Stimulated activated naive CD8-positive, alpha-beta T cell treated with anti-CD3 and anti-CD28 coated beads, Interleukin-15, Interleukin-2, amounts not matched to agents 100 ng/mL and 50 ng/mL, for 24 hours (primary cell): ENCODE measurements at regions not wholly inside any gene's neighbourhood (a gene's known extent, or its start where the extent isn't known, plus 50 kb on each side); places are given as distances from the start of the nearest gene placed in this dataset.

Experiments
- H3K27ac Mint-ChIP-seq: one replicate; pipeline ENCODE4 v1.8.0; 2021; ENCODE audit warnings: mild to moderate bottlenecking, mixed read lengths
- H3K27me3 Mint-ChIP-seq: one replicate; pipeline ENCODE4 v1.8.0; 2021; ENCODE audit warnings: mixed read lengths
- H3K36me3 Mint-ChIP-seq: one replicate; pipeline ENCODE4 v1.8.0; 2021; ENCODE audit warnings: low read depth, mixed read lengths
- H3K4me1 Mint-ChIP-seq: one replicate; pipeline ENCODE4 v1.8.0; 2021; ENCODE audit warnings: low read depth, mixed read lengths
- H3K4me3 Mint-ChIP-seq: one replicate; pipeline ENCODE4 v1.8.0; 2021; ENCODE audit warnings: mild to moderate bottlenecking, mixed read lengths
- H3K9me3 Mint-ChIP-seq: one replicate; pipeline ENCODE4 v1.8.0; 2021; ENCODE audit warnings: mixed read lengths

- H3K9me3 Mint-ChIP-seq = peaks cover 12% of the 10 kb centered on the region
- no peak overlapping the region for H3K4me3 Mint-ChIP-seq
- peaks cover 14% of the 10 kb centered on the region for H3K36me3 Mint-ChIP-seq
- H3K4me1 Mint-ChIP-seq = no peaks in the 10 kb centered on the region
- no peaks in the 10 kb centered on the region for H3K27me3 Mint-ChIP-seq
- no peak overlapping the region for H3K27ac Mint-ChIP-seq
Observed at GRCh38 chr1:222921945-222922344, 107.1 kb downstream of the DISP1 start.

GRCh38 chr1:222923506-222923905, 108.7 kb downstream of the DISP1 start:
- no peak overlapping the region for H3K27ac Mint-ChIP-seq
- peaks cover under 1% of the 10 kb centered on the region for H3K9me3 Mint-ChIP-seq
- no peaks in the 10 kb centered on the region for H3K27me3 Mint-ChIP-seq
- H3K36me3 Mint-ChIP-seq = peaks cover 2% of the 10 kb centered on the region
- no peak overlapping the region for H3K4me3 Mint-ChIP-seq
- H3K4me1 Mint-ChIP-seq = no peaks in the 10 kb centered on the region

GRCh38 chr1:222924136-222924706, 109.4 kb downstream of the DISP1 start:
- Mint-ChIP-seq H3K9me3 (no peaks in the 10 kb centered on the region), H3K4me1 (no peaks in the 10 kb centered on the region), H3K36me3 (no peaks in the 10 kb centered on the region), H3K27me3 (no peaks in the 10 kb centered on the region), H3K27ac (no peak overlapping the region), H3K4me3 (no peak overlapping the region)

GRCh38 chr1:222926566-222926965, 111.7 kb downstream of the DISP1 start:
- H3K27me3 Mint-ChIP-seq = no peaks in the 10 kb centered on the region
- no peak overlapping the region for H3K4me3 Mint-ChIP-seq
- H3K27ac Mint-ChIP-seq = no peak overlapping the region
- H3K36me3 Mint-ChIP-seq = no peaks in the 10 kb centered on the region
- H3K4me1 Mint-ChIP-seq = no peaks in the 10 kb centered on the region
- no peaks in the 10 kb centered on the region for H3K9me3 Mint-ChIP-seq

GRCh38 chr1:222927031-222927430, 112.2 kb downstream of the DISP1 start:
- Mint-ChIP-seq H3K27ac (no peak overlapping the region), H3K4me3 (no peak overlapping the region), H3K36me3 (no peaks in the 10 kb centered on the region), H3K27me3 (no peaks in the 10 kb centered on the region), H3K9me3 (no peaks in the 10 kb centered on the region), H3K4me1 (no peaks in the 10 kb centered on the region)

- no peaks in the 10 kb centered on the region for H3K4me1 Mint-ChIP-seq
- no peaks in the 10 kb centered on the region for H3K27me3 Mint-ChIP-seq
- H3K36me3 Mint-ChIP-seq = no peaks in the 10 kb centered on the region
- H3K4me3 Mint-ChIP-seq = no peak overlapping the region
- H3K27ac Mint-ChIP-seq = no peak overlapping the region
- H3K9me3 Mint-ChIP-seq = no peaks in the 10 kb centered on the region
Observed at GRCh38 chr1:222928212-222928611, 113.4 kb downstream of the DISP1 start.

GRCh38 chr1:222930070-222930469, 115.2 kb downstream of the DISP1 start:
- Mint-ChIP-seq H3K9me3 (no peaks in the 10 kb centered on the region), H3K4me1 (no peaks in the 10 kb centered on the region), H3K27me3 (no peaks in the 10 kb centered on the region), H3K36me3 (no peaks in the 10 kb centered on the region), H3K27ac (no peak overlapping the region), H3K4me3 (no peak overlapping the region)

GRCh38 chr1:222931023-222931422, 116.2 kb downstream of the DISP1 start:
- H3K27ac Mint-ChIP-seq = no peak overlapping the region
- H3K36me3 Mint-ChIP-seq = no peaks in the 10 kb centered on the region
- H3K27me3 Mint-ChIP-seq = no peaks in the 10 kb centered on the region
- H3K4me1 Mint-ChIP-seq = no peaks in the 10 kb centered on the region
- no peaks in the 10 kb centered on the region for H3K9me3 Mint-ChIP-seq
- H3K4me3 Mint-ChIP-seq = no peak overlapping the region

- H3K4me1 Mint-ChIP-seq = no peaks in the 10 kb centered on the region
- H3K27ac Mint-ChIP-seq = no peak overlapping the region
- no peaks in the 10 kb centered on the region for H3K36me3 Mint-ChIP-seq
- H3K4me3 Mint-ChIP-seq = no peak overlapping the region
- H3K27me3 Mint-ChIP-seq = no peaks in the 10 kb centered on the region
- H3K9me3 Mint-ChIP-seq = no peaks in the 10 kb centered on the region
Observed at GRCh38 chr1:222933273-222933672, 118.4 kb downstream of the DISP1 start.

- H3K4me1 Mint-ChIP-seq = no peaks in the 10 kb centered on the region
- H3K4me3 Mint-ChIP-seq = no peak overlapping the region
- H3K27ac Mint-ChIP-seq = no peak overlapping the region
- no peaks in the 10 kb centered on the region for H3K27me3 Mint-ChIP-seq
- H3K36me3 Mint-ChIP-seq = no peaks in the 10 kb centered on the region
- no peaks in the 10 kb centered on the region for H3K9me3 Mint-ChIP-seq
Observed at GRCh38 chr1:222935239-222935900, 120.5 kb downstream of the DISP1 start.

GRCh38 chr1:222936042-222936441, 121.2 kb downstream of the DISP1 start:
- Mint-ChIP-seq H3K27me3 (no peaks in the 10 kb centered on the region), H3K4me1 (no peaks in the 10 kb centered on the region), H3K9me3 (no peaks in the 10 kb centered on the region), H3K27ac (no peak overlapping the region), H3K36me3 (no peaks in the 10 kb centered on the region), H3K4me3 (no peak overlapping the region)

GRCh38 chr1:222938986-222939385, 124.1 kb downstream of the DISP1 start:
- H3K27ac Mint-ChIP-seq = no peak overlapping the region
- H3K36me3 Mint-ChIP-seq = peaks cover 7% of the 10 kb centered on the region
- no peaks in the 10 kb centered on the region for H3K27me3 Mint-ChIP-seq
- no peak overlapping the region for H3K4me3 Mint-ChIP-seq
- no peaks in the 10 kb centered on the region for H3K4me1 Mint-ChIP-seq
- no peaks in the 10 kb centered on the region for H3K9me3 Mint-ChIP-seq

- H3K4me1 Mint-ChIP-seq = no peaks in the 10 kb centered on the region
- H3K9me3 Mint-ChIP-seq = no peaks in the 10 kb centered on the region
- no peak overlapping the region for H3K4me3 Mint-ChIP-seq
- H3K36me3 Mint-ChIP-seq = peaks cover 9% of the 10 kb centered on the region
- no peak overlapping the region for H3K27ac Mint-ChIP-seq
- no peaks in the 10 kb centered on the region for H3K27me3 Mint-ChIP-seq
Observed at GRCh38 chr1:222940095-222940494, 125.3 kb downstream of the DISP1 start.

- Mint-ChIP-seq H3K9me3 (no peaks in the 10 kb centered on the region), H3K4me1 (no peaks in the 10 kb centered on the region), H3K27me3 (no peaks in the 10 kb centered on the region), H3K27ac (no peak overlapping the region), H3K4me3 (no peak overlapping the region), H3K36me3 (peaks cover 9% of the 10 kb centered on the region)
Observed at GRCh38 chr1:222940906-222941305, 126.1 kb downstream of the DISP1 start.

- no peaks in the 10 kb centered on the region for H3K4me1 Mint-ChIP-seq
- no peaks in the 10 kb centered on the region for H3K27me3 Mint-ChIP-seq
- no peaks in the 10 kb centered on the region for H3K9me3 Mint-ChIP-seq
- no peak overlapping the region for H3K27ac Mint-ChIP-seq
- no peak overlapping the region for H3K4me3 Mint-ChIP-seq
- peaks cover 9% of the 10 kb centered on the region for H3K36me3 Mint-ChIP-seq
Observed at GRCh38 chr1:222941425-222941824, 126.6 kb downstream of the DISP1 start.

- Mint-ChIP-seq H3K4me1 (no peaks in the 10 kb centered on the region), H3K36me3 (peaks cover 15% of the 10 kb centered on the region), H3K27ac (no peak overlapping the region), H3K9me3 (no peaks in the 10 kb centered on the region), H3K27me3 (no peaks in the 10 kb centered on the region), H3K4me3 (no peak overlapping the region)
Observed at GRCh38 chr1:222946436-222946835, 131.6 kb downstream of the DISP1 start.
